GM12874 (cell line): ENCODE measurements at regions not wholly inside any gene's neighbourhood (a gene's known extent, or its start where the extent isn't known, plus 50 kb on each side); places are given as distances from the start of the nearest gene placed in this dataset.

Experiments
- TF ChIP-seq, protein P1 (sequence below): IDR thresholded peaks from 2 replicates; pipeline ENCODE4 v1.5.1; 2011; ENCODE audit warnings: low read depth, mild to moderate bottlenecking, control low read depth, low read length, moderate library complexity; ENCODE audit not compliant: insufficient read depth

DNA sequence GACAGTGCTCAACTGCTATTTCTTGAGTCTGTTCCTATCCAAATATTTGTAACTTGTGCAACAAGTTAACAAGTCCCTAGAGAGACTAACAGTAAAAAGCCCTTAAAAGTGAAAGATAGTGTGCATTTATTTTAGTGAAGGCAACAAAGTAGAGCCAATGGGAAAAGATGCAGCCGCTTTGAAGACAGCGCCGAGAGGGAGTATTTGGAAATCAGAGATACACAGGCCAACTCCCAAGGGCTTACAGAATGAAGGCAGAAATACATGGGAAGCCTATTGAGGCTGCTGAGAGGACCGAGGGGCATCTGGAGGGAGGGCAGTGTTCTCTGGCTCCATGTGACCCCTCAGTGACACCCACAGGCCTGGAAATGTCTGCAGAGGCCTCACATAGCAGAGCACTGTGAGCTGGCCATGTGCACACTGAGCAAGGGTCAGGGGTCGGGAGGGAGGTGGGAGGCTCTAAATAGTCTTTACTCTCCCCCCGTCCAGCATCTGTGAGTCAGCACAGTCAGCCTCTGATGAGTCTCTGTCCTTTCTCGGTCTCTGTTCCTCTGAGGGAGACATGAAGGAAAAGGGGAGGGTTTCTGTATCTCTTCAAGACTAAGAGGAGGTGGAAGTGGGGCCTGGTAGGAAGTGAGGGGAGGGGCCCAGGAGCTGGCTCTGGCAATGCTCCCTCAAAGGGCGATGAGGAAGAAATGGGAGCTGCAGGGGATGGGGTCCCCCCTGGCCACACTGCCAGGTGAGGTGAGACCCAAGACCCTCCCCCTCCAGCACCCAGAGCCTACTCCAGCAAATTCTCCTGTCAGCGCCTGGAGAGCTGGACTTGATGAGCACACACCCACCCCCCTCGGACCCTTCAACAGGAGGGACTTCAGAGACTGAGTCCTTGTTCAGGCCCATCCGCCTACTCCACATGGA is 133.6 kb downstream of the SP3 start:
- TF ChIP-seq, protein P1, sequence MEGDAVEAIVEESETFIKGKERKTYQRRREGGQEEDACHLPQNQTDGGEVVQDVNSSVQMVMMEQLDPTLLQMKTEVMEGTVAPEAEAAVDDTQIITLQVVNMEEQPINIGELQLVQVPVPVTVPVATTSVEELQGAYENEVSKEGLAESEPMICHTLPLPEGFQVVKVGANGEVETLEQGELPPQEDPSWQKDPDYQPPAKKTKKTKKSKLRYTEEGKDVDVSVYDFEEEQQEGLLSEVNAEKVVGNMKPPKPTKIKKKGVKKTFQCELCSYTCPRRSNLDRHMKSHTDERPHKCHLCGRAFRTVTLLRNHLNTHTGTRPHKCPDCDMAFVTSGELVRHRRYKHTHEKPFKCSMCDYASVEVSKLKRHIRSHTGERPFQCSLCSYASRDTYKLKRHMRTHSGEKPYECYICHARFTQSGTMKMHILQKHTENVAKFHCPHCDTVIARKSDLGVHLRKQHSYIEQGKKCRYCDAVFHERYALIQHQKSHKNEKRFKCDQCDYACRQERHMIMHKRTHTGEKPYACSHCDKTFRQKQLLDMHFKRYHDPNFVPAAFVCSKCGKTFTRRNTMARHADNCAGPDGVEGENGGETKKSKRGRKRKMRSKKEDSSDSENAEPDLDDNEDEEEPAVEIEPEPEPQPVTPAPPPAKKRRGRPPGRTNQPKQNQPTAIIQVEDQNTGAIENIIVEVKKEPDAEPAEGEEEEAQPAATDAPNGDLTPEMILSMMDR, result no peak

DNA sequence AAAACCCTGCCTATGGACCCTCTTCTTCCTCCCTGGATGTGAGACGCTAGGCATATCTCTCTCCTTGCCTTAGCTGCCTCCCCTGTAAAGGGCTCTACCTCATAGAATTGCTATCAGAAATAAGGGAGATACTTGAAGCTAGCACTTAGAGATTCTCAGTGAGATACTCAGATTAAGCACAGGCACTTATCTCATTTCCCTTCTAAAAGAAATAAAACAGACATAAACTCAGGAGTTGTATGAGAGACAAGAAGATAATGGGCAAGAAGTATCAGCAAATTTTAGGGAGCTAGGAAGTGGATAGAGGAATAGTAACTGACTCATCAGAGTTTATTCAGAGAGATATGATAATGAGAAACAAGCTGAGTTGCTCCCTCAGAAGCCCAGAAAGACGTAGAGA is 131.0 kb downstream of the SP3 start:
- TF ChIP-seq, protein P1, result no peak

DNA sequence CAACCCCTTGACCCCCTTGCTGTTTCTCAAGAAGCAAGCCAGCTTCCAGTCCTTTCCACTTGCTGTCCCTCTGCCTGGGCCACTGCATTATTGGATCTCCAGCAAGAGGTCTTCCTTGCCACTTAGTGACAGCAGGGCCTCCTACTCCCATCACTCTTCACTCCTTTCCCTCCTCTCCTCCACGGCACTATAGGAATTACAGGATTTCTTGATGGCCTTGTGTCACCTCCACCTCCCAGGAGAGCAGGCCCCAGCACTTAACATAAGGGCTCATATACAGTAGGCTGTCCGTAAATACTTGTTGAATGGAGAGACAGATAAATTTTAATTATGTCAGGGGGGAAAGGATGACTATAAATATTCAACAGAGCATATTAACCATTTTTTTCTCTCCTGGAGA is 129.4 kb downstream of the SP3 start:
- TF ChIP-seq, protein P1, result no peak

DNA sequence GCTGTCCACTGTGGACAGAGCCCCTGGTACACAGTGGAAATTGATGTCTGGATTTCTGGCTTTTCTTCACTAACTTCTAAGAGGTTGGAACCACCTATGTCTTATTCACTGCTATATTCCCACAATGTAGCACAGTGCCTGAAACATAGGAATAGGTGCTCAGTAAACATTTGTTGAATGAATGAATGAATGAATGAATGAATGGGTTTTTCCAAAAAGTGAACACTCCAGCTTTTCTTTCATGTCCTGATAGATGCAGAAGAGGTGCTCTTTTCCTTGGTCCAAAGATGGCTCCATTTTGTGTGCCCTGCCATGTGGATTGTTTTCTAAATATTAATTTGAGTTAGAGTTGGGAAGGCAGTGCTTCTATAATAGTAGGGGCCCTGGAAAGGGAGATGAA is 124.1 kb downstream of the SP3 start:
- TF ChIP-seq, protein P1, result no peak

DNA sequence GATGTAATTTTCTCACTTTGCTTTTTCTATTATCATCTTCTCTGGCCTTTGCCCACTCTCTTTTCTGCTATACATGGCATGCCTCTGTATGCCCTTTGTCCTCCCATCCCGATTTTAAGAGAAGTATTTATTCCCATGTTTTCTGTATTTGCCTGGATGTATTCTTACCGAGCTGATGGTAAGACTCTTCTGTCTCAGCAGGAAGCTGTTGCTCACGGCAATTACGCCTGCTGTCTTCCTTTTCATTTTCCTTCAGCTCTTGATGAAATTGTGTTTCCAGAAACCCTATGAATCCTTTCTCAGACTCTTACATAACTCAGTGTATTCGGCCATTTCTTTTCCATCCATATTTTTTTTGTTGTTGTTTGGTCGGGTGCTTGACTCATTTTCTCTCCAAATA is 121.6 kb downstream of the SP3 start:
- TF ChIP-seq, protein P1, result no peak

DNA sequence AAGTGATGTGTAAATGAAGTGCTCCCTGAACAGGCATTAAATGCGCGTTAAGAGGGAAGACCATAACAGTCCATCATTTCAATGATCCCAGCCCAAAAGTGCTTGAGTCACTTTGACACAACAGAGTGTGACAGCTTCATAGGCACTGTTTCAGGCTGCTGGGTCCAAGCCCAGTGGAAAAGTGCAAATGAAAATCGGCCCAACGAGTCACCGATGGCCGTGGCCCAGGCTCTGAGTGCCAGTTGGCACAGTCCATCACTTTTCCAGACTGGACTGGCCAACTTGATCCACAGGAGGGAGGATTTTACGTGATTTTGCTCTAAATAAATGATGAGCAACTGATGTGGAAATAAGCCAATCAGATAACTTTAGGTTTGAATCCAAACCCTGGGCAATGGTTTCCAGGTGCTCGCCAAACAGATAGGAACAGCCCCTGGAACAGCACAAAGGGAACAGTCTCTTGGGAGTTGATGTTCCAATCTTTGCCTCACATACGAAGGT is 114.0 kb downstream of the SP3 start:
- TF ChIP-seq, protein P1, result no peak

DNA sequence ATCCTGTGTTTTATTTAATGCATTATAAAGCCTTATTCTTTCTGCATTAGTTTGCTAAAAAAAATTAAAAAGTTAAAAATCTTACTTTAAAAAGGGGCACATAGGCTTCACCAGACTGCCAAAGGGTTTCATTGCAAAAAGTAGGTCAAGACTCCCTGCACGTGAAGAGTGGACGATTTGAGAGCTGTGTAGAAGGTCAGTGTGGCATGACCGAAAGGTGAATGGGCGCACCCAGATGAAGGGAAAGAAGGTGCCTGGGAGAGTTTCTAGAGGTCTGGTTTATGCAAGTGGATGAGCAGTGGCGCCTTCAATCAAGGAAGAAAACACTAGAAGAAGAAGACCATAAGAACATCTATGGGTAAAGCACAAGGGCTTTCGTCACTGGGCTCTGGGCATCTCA is 111.0 kb downstream of the SP3 start:
- TF ChIP-seq, protein P1, result no peak
